HG03571 (cell line): ENCODE measurements at regions not wholly inside any gene's neighbourhood (a gene's known extent, or its start where the extent isn't known, plus 50 kb on each side); places are given as distances from the start of the nearest gene placed in this dataset.

ENCODE experiments used
- ATAC-seq: cut with Tn5 transposase; IDR thresholded peaks from one replicate; pipeline ENCODE4 v1.9.1; 2021; ENCODE audit not compliant: unreplicated experiment

DNA sequence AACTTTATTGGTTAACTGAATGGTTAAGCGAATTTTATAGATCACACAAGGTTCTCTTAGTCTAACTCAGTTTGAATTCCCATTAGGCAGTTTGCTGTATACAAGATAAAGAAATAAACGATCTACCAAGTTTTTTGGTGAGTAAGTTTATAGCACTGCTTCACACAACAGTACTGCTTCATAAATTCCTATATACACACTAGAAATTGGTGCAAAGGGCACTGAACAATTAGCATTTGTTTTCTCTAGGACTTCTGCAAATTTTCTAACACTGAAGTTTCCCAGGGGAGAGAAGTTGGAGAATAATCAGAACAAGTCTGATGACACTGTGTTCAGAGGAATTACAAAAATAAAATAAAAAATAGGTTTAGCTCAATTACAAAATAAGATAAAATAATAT, 1138.8 kb upstream of the PCDH9 start:
- no peak for ATAC-seq

DNA sequence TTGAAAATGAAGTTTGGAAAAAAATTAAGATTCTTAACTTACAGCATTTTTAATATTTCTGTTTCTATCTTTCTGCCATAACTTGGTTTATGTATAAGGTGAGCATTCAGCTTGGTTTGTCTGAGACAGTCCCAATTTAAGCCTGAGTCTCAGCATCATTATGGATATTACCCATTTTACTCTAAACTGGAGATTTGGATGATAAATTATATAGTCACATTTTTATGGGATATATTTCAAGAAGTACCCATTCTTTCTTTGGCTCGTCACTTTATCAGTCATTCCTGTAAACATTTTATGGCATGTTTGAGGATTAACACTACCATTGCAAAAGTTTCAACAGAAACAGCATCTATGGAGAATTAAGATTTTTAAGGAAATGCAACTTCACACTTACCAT, 1129.0 kb upstream of the PCDH9 start:
- ATAC-seq = no peak

DNA sequence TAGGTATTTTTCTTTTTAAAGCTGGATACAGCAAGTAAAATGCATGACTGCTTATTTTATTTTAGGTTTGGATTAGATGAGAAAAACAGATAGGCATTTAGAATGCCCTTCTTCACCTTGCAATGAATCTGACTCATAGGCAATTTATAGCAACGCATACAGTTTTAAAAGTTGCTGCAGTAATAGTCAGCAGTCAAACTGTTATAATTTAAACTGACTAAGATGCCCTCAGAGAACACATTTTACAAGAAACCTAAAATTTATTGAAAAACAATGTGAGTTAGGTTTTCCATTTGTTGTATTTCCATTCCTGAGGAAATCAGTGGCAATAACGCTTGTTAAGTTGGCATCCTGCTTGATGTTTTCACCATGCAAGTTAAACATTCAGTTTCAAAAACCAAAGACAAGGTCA, 1128.2 kb upstream of the PCDH9 start:
- no peak for ATAC-seq

DNA sequence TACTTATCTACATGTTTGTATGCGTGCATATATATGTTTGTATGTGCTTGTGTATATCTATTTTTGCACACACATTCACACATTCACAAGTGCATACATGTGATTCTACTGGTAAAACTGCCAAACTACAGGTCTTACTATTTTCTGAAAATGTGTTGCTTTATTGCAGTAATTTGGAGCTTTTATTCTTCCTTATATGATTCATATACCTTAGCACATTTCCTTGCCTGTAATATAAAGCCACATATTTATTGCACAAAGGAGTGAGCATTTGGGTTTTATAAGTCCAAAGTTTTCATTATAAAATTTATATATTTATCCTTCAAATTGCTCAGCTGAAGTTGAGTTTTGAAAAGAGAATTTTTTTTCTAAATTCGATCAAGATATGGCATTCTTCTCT, 1120.4 kb upstream of the PCDH9 start:
- ATAC-seq = no peak

DNA sequence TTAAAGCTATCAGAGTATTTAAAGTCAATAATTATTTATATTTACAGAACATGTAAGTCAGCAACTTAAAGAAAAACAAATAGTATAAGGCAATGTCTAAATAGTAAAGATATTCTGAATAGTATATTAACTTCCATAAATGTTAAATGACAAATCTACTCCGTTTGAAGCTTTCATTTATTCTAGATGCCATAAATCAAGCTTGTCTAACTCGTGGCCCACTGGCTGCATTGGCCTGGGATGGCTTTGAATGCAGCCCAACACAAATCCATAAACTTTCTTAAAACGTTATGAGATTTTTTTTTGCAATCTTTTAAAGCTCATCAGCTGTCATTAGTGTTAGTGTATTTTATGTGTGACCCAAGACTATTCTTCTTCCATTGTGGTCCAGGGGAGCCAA, 1117.1 kb upstream of the PCDH9 start:
- no peak for ATAC-seq

DNA sequence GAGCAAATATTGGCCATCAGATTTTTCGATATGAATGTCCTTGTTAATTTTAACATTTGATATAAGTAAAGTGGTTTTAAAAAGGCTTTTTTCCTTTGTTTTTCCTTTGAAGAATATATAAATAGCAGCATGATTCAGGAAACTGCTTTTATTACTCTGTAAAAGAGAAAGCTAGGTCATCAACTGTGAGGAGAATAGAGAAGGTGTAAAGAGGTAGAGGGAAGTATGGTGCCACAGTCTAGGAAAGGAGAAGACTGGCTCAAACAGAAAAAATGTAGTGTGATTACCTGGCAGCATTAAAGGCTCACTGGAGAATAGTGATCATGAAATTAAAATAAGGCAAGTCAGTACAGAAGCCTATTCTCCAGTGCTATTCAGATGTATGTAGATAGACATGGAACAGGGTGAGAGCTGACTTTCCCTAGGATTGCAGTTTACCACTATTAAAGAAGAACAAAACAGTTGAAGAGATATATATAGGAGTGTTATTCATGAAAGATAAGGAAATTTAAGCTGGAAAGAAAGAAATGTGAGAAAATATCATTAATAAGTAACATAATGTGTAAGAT, 1115.9 kb upstream of the PCDH9 start:
- ATAC-seq = no peak

DNA sequence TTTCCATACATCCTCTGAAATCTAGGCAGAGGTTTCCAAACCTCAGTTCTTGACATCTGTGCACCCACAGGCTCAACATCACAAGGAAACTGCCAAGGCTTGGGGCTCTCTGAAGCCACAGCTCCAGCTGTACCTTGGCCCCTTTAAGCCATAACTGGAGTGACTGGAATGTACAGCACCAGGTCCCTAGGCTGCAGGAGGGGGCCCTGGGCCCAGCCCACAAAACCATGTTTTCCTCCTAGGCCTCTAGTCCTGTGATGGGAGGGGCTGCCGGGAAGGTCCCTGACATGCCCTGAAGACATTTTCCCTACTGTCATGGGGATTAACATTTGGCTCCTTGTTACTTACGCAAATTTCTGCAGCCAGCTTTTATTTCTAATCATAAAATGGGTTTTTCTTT, 1093.0 kb upstream of the PCDH9 start:
- no peak for ATAC-seq

DNA sequence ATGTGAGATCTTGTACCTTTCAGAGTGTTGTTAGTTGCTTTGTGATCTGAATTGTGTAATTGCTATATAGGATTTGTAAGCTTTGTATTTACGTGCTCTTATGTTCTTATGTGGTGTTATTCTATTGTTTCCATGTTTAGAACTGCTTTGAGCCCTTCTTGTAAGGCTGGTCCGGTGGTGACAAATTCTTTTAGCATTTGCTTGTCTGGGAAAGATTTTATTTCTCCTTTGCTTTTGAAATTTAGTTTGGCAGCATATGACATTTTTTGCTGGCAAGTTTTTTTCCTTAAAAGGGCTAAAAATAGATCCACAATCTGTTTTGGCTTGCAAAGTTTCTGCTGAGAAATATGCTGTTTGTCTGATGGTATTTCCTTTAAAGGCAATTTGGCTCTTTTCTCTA, 1089.2 kb upstream of the PCDH9 start:
- ATAC-seq = no peak

DNA sequence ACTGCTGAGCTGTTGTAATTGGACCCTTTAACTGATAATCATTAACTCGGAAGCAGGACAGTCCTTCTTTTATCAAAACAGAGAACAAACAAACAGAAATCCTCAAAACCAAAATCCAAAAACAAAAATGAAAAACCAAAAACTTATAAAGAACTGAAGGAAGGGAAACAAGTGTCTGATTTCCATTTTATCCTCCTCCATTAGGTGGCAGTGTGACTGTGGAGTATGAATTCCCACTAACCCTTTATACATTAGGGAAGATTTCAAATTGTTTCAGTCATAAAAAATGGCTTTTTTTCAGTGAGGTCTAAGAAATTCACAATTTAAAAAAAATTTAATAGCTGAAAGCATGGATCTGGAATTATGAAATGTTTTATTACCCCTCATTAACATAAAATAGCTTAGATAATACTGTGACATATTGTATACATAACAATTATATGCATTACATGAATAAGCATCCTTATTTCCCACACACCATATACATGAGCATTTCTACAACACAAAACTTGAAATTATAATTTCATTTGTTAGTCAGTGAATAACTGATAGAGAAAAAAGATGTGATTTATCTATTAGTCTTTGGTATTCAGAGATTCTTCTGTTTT, 1074.3 kb upstream of the PCDH9 start:
- no peak for ATAC-seq

DNA sequence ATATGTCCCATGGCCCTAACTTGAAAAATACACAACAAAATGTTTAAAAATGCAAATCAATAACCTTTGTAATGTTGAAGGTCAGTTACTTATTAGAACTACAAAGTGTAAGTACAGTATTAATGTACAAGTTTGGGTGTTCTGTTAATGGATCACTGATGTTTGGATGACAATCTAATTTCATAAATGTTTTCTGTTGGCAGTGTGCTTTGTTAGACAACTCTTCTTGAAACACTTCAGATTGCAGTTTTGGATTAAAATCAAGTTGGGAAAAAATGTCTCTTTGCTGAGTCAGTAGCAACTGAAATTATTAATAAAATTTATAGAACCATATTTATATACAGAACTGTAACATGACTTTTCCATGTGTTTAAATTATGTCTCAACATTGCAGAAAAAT, 1063.5 kb upstream of the PCDH9 start:
- ATAC-seq = no peak

DNA sequence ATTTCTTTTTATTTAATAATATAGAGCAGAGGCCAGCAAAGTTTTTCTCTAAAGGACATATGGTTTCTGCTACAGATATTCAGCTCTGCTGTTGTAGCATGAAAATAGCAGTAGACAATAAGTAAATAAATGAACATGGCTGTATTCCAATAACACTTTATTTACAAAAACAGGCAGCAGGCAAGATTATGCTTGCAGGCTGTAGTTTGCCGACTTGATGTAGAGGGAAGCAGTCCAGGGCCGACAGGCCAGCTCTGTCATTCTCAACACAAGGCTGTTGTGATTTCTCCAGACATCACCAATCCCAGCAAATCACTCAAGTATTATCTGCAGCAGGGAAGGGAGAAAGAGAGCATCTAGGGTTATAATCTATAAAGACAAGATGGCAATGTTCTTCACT, 1062.5 kb upstream of the PCDH9 start:
- no peak for ATAC-seq

DNA sequence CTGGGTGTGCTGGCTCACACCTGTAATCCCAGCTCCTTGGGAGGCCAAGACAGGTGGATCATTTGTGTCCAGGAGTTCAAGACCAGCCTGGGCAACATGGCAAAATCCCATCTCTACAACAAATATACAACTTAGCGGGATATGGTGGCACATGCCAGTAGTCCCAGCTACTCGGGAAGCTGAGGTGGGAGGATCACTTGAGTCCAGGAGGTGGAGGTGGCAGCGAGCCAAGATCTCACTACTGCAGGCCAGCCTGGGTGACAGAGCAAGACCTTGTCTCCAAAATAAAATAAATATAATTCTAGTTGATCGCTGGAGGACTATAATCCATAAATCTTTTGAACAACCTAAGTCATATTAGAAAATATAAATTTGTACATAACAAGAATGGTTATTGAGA, 1061.5 kb upstream of the PCDH9 start:
- no peak for ATAC-seq

DNA sequence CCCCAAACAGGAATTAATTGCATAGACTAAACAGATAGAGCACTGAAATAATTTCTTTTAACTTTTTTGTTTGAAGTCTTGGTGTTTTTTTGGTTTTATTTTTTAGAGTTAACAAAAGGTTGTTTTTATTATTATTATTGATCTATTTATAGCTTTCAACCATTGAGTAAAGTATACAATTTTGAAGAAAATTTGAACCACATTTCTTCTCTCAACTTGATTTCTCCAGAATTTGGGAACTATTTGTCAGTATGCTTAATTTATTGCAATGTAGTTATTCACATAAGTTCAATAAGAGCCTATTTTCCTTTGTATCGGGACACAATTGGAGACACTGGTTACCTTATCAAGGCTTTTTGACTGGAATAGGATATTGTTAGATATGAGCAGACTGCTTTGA, 1045.6 kb upstream of the PCDH9 start:
- ATAC-seq = no peak

DNA sequence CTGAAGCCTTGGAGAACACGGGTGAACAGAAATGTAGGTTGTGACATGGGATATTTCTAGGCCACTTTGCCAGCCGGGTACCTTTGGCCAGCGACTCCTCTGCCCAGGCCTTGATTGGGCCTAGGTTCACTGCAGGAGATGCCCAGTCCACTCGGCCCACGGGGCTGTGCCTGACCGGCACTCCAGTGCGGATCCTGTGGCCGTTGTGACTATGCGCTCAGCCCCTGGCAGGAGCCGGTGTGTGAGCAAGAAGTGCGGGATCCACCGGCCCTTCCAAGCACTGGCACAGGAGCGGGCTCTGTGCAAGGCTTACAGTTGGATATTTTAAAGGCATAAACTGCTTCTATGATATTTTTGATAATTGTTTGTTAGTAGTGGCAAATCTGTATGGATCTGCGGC, 1042.5 kb upstream of the PCDH9 start:
- ATAC-seq = no peak

DNA sequence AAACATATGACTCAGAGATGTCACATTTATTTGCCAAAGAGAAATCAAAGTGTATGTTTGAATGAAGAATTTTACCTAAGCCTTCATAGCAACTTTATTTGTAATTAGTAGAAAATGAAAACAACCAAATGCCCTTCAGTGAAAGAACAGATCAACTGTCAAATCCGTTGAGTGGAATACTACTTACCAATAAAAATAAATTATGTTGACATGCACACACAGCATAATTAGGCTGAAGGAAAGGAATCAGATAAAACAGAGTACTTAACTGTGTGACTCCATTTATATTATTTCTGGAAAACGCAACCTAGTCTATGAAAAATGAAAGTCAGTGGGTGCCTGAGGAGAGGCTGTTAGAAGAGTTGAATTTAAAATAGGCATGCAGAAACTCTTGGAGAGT, 1034.6 kb upstream of the PCDH9 start:
- ATAC-seq = no peak

DNA sequence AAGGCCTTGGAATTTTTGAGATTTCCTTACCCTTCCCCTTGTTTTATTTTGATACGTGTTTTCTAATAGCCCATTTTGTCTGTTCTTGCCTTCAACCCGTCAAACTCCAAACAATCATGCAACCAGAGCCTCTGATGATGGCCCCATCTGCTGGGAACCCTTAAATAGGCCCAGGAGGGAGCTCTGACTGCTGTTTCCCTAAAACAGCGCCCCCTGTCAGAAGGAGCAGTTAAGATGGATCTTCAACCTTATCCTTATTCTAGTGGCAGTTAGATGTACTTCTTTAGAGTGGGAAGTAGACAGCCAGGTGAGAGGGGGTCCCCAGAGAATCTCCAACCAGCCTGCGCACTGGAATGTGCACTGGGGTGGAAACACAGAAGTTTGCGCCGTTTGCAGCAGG, 1031.0 kb upstream of the PCDH9 start:
- no peak for ATAC-seq

DNA sequence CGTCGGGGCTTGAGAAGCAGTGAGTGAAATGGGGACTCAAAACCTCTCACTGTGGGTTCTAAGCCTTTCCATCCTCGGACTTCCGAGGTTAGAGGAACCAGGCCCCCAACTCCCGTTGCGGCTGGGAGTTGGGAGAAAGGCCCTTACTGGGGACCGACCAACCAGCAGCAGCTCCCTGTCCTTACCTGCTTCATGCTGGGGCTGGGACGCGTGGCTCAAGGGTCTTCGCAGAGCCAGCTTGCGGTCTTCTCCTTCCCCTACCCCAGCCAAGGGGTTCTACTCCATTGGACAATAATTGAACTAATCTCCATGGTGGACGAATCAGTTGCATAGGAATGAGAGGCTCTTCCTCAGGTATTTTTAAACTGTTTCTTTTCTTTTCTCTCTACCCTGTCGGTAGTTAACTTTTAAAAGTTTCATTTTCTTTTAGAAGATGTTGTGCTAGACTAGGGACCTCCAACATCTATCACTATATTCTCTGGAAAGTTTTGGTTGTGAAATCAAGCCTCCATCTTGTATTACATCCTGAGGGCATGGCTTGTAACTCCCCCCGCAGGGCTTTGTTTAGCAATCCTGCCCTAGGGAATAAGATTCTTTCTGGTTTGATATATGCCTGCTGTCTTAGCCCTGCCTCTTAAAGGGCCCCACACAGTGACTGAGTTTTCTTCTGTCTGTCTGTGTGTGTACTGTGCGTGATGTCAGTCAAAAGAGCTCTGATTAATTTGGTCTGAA, 1027.1 kb upstream of the PCDH9 start:
- no peak for ATAC-seq

DNA sequence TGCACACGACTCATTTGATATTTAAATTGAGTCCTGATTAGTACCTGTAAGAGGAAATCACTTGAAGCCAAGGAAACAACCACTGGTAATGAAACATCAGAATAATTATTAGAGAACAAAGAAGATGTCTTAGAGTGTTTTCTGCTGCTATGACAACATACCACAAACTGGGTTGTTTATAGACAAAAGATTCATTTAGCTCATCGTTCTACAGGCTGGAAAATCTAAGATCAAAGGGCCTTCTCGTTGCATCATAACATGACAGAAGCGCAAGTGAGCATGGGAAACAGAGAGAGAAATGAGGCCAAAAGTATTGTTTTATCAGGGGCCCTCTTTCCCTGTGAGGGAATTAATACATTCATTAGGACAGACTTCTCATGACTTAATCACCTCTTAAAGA, 1024.0 kb upstream of the PCDH9 start:
- no peak for ATAC-seq

DNA sequence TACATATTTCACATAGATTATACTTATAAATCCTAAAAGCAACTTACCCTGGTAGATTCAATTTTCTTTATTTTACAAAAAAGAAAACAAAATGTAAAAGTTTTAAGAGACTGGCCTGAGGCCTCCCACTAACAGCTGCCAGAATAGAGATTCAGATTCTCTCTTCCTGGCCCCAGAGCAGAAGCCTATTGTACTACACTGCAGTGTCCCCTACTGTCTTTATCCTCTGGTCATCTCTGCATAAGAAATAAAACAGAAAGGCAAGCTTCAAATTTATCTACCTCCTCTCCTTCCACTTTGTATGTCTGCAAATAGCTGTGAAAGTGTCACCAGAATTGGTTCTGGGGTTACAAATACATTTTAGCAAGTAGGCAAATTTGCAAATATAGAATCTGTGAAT, 1004.1 kb upstream of the PCDH9 start:
- ATAC-seq = no peak

DNA sequence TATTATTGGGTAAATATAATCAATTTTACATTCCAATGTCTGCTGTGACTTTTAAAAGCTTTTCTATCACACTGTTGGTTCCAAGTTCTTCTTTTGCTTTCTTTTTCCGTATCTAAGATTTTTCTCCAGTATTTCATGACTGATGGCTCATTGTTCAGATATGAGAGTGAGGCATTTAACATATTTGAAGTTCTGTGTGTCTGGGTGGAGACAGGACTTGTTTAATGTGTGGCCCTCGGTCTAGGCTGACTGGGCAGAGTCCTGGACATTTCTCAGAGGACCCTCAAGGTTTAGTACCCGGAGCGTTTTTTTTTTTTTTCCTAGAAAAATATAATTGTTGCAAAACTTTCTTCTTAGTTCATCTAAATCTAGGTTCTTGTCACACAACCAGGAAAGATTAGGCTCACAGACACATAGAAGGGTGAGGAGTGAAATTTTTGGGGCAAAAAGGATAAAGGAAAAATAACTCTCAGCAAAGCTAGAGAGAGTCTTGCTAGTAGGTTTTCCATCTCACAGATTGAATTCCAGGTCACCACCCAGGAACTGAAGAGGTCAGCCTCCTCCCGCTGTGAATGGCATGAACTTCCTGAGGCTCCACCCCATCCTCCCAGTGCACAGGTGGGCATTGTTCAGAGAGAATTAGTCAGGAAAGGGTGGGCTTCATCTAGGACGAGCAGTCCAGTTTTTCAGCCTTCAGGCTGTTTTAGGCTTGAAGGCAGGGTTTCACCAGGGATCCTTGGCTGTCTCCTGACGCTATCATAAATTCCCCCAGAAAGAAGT, 1002.4 kb upstream of the PCDH9 start:
- no peak for ATAC-seq

DNA sequence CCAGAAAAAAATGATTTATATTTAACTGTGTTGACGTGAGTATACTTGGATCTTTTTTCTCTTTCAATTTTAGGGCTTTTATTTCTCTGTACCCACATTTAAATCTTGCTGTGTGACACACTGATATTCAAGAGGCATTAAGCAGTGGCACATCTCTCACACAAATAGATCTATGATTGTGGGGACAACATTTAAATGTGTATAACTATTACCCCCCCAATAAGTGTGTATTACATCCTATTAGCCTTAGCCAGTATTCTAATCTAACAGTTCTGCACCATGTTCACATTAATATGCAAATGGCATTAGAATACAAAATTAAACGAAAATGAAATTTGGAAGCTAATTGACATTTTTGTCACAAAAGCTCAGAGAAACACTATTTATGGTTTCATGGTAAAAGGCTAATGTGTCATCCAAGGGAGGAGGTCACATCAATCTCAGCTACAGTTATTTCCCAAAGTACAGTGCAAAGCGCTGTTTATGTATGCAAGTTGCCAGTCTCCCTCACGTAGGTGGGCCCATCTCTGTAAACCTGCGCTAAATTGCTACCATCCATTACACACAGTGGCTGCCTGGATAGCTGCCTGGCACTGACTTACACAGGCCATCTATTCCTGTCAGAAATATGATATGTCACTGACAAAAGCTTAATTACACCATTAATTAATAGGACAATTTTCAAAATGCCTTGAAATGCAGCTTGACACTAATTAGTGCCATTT, 984.7 kb upstream of the PCDH9 start:
- ATAC-seq = no peak
